HEK293 (cell line): ENCODE measurements at regions not wholly inside any gene's neighbourhood (a gene's known extent, or its start where the extent isn't known, plus 50 kb on each side); places are given as distances from the start of the nearest gene placed in this dataset.

Experiments
- CTCF ChIA-PET: fragments of 350-600 bp; formaldehyde crosslinking; extraction: SDS; loops from one replicate; lab custom pipeline; 2021; ENCODE audit warnings: antibody characterized with exemption; lab: Yijun Ruan, JAX
- POLR2A ChIA-PET: fragments of 300-600 bp; formaldehyde crosslinking; extraction: SDS; loops from one replicate; lab custom pipeline; 2020; ENCODE audit warnings: antibody characterized with exemption, inconsistent platforms; lab: Yijun Ruan, JAX
- H3K27ac ChIP-seq: fragments of 200-500 bp; sonication (Bioruptor generic); 2 replicates; pipeline ENCODE4 v1.5.1; 2014; ENCODE audit warnings: low read depth, low read length, control low read depth, inconsistent platforms; ENCODE audit errors: extremely low read depth
- H3K36me3 ChIP-seq, 2 experiments: fragments of 200-500 bp in 1 of 2; sonication (Bioruptor generic) in 1 of 2; 1 replicate in 1 of 2; 2 replicates in 1 of 2; pipeline ENCODE4 v1.5.1; 2014 to 2017; ENCODE audit warnings: inconsistent platforms in 2 of 2, low read length in 2 of 2; ENCODE audit not compliant: control insufficient read depth in 2 of 2, insufficient read depth in 1 of 2
- H3K4me1 ChIP-seq: fragments of 200-500 bp; sonication (Bioruptor generic); 2 replicates; pipeline ENCODE4 v1.5.1; 2014; ENCODE audit warnings: mild to moderate bottlenecking, low read length, inconsistent platforms; ENCODE audit not compliant: control insufficient read depth, insufficient read depth
- H3K4me3 ChIP-seq: 2 replicates; pipeline ENCODE4 v1.5.1; 2011; ENCODE audit warnings: low read depth, mild to moderate bottlenecking, control low read depth, low read length, moderate library complexity
- H3K9me3 ChIP-seq: fragments of 200-500 bp; sonication (Bioruptor generic); 2 replicates; pipeline ENCODE4 v1.5.1; 2014; ENCODE audit warnings: low read depth, low read length, inconsistent platforms; ENCODE audit not compliant: control insufficient read depth, insufficient read depth
- FEZF1 ChIP-seq: fragments of 450-650 bp; formaldehyde crosslinking; IDR thresholded peaks from 2 replicates; pipeline ENCODE4 v1.5.1; 2016; ENCODE audit warnings: missing biosample characterization, missing genetic modification characterization
- PRDM1 ChIP-seq: fragments of 450-650 bp; formaldehyde crosslinking; IDR thresholded peaks from 2 replicates; pipeline ENCODE4; 2016; ENCODE audit warnings: missing biosample characterization, missing genetic modification characterization
- PRDM10 ChIP-seq: fragments of 450-650 bp; formaldehyde crosslinking; IDR thresholded peaks from 2 replicates; pipeline ENCODE4 v1.5.1; 2016; ENCODE audit warnings: missing biosample characterization, missing genetic modification characterization
- SCRT1 ChIP-seq: fragments of 450-650 bp; formaldehyde crosslinking; IDR thresholded peaks from 2 replicates; pipeline ENCODE4 v1.5.1; 2016; ENCODE audit warnings: missing biosample characterization, missing genetic modification characterization, borderline replicate concordance
- SCRT2 ChIP-seq: fragments of 450-650 bp; formaldehyde crosslinking; IDR thresholded peaks from 2 replicates; pipeline ENCODE4 v1.5.1; 2016; ENCODE audit warnings: missing biosample characterization, missing genetic modification characterization
- ZBTB10 ChIP-seq: fragments of 450-650 bp; formaldehyde crosslinking; IDR thresholded peaks from 2 replicates; pipeline ENCODE4 v1.5.1; 2016; ENCODE audit warnings: missing biosample characterization, missing genetic modification characterization
- ZBTB21 ChIP-seq: fragments of 450-650 bp; formaldehyde crosslinking; IDR thresholded peaks from 2 replicates; pipeline ENCODE4 v1.5.1; 2017; ENCODE audit warnings: missing biosample characterization, missing genetic modification characterization
- ZEB2 ChIP-seq: fragments of 450-650 bp; formaldehyde crosslinking; IDR thresholded peaks from 2 replicates; pipeline ENCODE4 v1.5.1; 2016; ENCODE audit warnings: missing biosample characterization, missing genetic modification characterization
- ZNF132 ChIP-seq: fragments of 450-650 bp; formaldehyde crosslinking; IDR thresholded peaks from 2 replicates; pipeline ENCODE4 v1.5.1; 2017; ENCODE audit warnings: missing biosample characterization, missing genetic modification characterization, borderline replicate concordance
- ZNF335 ChIP-seq: fragments of 450-650 bp; formaldehyde crosslinking; conservative IDR thresholded peaks from 2 replicates; pipeline ENCODE4 v1.5.1; 2016; ENCODE audit warnings: missing biosample characterization, missing genetic modification characterization
- ZNF366 ChIP-seq: fragments of 450-650 bp; formaldehyde crosslinking; conservative IDR thresholded peaks from 2 replicates; pipeline ENCODE4 v1.5.1; 2016; ENCODE audit warnings: missing biosample characterization, missing genetic modification characterization
- ZNF423 ChIP-seq: fragments of 450-650 bp; formaldehyde crosslinking; IDR thresholded peaks from 2 replicates; pipeline ENCODE4 v1.5.1; 2016; ENCODE audit warnings: missing biosample characterization, missing genetic modification characterization
- ZNF555 ChIP-seq: fragments of 450-650 bp; formaldehyde crosslinking; conservative IDR thresholded peaks from 2 replicates; pipeline ENCODE4 v1.5.1; 2017; ENCODE audit warnings: missing biosample characterization, mild to moderate bottlenecking, missing genetic modification characterization, inconsistent platforms
- TF ChIP-seq, protein P1 (sequence below): fragments of 450-650 bp; formaldehyde crosslinking; IDR thresholded peaks from 2 replicates; pipeline ENCODE4 v1.5.1; 2016; ENCODE audit warnings: missing biosample characterization, missing genetic modification characterization
- TF ChIP-seq, protein P2 (sequence below): fragments of 450-650 bp; formaldehyde crosslinking; conservative IDR thresholded peaks from 2 replicates; pipeline ENCODE4 v1.5.1; 2016; ENCODE audit warnings: low read depth, missing biosample characterization, missing genetic modification characterization
- TF ChIP-seq, protein P3 (sequence below): fragments of 450-650 bp; formaldehyde crosslinking; IDR thresholded peaks from 2 replicates; pipeline ENCODE4 v1.5.1; 2017; ENCODE audit warnings: missing biosample characterization, missing genetic modification characterization
- TF ChIP-seq, protein P4 (sequence below): fragments of 450-650 bp; formaldehyde crosslinking; IDR thresholded peaks from 2 replicates; pipeline ENCODE4 v1.5.1; 2016; ENCODE audit warnings: missing biosample characterization, missing genetic modification characterization

DNA sequence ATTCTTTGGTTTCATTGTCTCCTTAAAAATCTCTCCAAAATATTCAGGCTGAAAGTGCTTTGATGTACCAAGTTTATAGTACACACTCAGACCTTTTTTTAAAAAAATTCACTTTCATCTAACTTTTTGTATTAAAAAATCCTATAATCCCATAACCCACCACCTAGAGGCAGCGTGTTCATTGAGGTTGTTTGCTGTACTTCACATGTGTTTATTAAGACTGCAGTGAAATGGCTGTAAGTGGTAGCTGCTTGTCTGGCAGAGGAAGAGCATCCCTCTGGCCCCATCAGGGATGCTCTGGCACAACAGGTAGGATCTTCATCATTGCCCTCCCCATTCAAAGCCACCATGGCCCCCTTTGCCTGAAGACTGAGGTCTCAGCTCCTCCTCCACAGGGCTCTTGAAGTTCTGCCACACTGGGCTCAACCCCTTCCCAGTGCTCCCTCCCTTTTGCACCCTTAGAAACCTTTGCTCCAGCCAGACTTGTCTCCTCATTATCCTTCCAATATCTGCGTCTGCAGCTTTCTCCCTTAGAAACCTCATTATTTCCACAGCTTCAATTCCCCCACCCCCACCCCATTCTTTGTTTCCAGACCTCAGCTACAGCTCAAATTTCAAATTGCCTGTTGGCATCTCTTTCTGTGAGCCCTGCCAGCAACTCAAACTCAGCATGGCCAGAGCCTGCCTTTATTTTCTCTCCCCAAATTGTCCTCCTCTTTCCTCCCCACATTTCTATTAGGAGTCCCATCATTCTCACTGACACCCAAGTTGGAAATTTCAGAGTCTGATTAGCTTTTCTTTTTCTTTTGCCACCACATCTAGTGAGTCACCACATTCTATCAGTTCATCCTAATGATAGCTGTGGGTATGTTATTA, 369.6 kb upstream of the USP24 start:
- ChIA-PET CTCF (interaction anchor here (0.5 to 1.4 kb wide), 3 partner anchors 26 to 1056 kb away, joined by 3 to 5 read pairs (median 4); no protein-coding TSS in a partner anchor), POLR2A (interaction anchor here (0.6 kb wide), 1 partner anchor 41 kb away, joined by 4 read pairs; no protein-coding TSS in a partner anchor)
- H3K27ac ChIP-seq, result no peak overlapping the region
- H3K36me3 ChIP-seq, result no peaks in the 10 kb centered on the region
- no peak for TF ChIP-seq PRDM10 (tag by site-specific recombination)
- TF ChIP-seq ZNF335 (tag by site-specific recombination), result peak; percentile 57; the same call in 1 of the 2 replicates
- no peak for TF ChIP-seq ZBTB21 (tag by site-specific recombination)
- no peak for TF ChIP-seq ZNF555 (tag by site-specific recombination)
- TF ChIP-seq, protein P1, sequence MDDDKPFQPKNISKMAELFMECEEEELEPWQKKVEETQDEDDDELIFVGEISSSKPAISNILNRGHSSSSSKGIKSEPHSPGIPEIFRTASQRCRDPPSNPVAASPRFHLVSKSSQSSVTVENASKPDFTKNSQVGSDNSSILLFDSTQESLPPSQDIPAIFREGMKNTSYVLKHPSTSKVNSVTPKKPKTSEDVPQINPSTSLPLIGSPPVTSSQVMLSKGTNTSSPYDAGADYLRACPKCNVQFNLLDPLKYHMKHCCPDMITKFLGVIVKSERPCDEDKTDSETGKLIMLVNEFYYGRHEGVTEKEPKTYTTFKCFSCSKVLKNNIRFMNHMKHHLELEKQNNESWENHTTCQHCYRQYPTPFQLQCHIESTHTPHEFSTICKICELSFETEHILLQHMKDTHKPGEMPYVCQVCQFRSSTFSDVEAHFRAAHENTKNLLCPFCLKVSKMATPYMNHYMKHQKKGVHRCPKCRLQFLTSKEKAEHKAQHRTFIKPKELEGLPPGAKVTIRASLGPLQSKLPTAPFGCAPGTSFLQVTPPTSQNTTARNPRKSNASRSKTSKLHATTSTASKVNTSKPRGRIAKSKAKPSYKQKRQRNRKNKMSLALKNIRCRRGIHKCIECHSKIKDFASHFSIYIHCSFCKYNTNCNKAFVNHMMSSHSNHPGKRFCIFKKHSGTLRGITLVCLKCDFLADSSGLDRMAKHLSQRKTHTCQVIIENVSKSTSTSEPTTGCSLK, result no peak
- no peak for TF ChIP-seq PRDM1 (tag by site-specific recombination)
- TF ChIP-seq, protein P2, sequence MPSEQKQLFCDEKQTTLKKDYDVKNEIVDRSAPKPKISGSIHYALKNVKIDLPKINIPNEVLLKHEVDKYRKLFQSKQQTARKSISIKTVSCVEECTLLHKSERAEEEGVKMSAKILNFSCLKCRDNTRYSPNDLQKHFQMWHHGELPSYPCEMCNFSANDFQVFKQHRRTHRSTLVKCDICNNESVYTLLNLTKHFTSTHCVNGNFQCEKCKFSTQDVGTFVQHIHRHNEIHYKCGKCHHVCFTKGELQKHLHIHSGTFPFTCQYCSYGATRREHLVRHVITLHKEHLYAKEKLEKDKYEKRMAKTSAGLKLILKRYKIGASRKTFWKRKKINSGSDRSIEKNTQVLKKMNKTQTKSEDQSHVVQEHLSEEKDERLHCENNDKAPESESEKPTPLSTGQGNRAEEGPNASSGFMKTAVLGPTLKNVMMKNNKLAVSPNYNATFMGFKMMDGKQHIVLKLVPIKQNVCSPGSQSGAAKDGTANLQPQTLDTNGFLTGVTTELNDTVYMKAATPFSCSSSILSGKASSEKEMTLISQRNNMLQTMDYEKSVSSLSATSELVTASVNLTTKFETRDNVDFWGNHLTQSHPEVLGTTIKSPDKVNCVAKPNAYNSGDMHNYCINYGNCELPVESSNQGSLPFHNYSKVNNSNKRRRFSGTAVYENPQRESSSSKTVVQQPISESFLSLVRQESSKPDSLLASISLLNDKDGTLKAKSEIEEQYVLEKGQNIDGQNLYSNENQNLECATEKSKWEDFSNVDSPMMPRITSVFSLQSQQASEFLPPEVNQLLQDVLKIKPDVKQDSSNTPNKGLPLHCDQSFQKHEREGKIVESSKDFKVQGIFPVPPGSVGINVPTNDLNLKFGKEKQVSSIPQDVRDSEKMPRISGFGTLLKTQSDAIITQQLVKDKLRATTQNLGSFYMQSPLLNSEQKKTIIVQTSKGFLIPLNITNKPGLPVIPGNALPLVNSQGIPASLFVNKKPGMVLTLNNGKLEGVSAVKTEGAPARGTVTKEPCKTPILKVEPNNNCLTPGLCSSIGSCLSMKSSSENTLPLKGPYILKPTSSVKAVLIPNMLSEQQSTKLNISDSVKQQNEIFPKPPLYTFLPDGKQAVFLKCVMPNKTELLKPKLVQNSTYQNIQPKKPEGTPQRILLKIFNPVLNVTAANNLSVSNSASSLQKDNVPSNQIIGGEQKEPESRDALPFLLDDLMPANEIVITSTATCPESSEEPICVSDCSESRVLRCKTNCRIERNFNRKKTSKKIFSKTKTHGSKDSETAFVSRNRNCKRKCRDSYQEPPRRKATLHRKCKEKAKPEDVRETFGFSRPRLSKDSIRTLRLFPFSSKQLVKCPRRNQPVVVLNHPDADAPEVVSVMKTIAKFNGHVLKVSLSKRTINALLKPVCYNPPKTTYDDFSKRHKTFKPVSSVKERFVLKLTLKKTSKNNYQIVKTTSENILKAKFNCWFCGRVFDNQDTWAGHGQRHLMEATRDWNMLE (tag by site-specific recombination), result no peak
- no peak for TF ChIP-seq ZBTB10 (tag by site-specific recombination)
- TF ChIP-seq ZNF366 (tag by site-specific recombination), result no peak
- TF ChIP-seq ZNF132, result no peak
- no peak for TF ChIP-seq ZNF423 (tag by site-specific recombination)
- TF ChIP-seq ZEB2 (tag by site-specific recombination), result no peak
- peak; percentile 47 for TF ChIP-seq FEZF1
- TF ChIP-seq SCRT1 (tag by site-specific recombination), result peak; percentile 49; the same call in 1 of the 2 replicates
- TF ChIP-seq, protein P3, sequence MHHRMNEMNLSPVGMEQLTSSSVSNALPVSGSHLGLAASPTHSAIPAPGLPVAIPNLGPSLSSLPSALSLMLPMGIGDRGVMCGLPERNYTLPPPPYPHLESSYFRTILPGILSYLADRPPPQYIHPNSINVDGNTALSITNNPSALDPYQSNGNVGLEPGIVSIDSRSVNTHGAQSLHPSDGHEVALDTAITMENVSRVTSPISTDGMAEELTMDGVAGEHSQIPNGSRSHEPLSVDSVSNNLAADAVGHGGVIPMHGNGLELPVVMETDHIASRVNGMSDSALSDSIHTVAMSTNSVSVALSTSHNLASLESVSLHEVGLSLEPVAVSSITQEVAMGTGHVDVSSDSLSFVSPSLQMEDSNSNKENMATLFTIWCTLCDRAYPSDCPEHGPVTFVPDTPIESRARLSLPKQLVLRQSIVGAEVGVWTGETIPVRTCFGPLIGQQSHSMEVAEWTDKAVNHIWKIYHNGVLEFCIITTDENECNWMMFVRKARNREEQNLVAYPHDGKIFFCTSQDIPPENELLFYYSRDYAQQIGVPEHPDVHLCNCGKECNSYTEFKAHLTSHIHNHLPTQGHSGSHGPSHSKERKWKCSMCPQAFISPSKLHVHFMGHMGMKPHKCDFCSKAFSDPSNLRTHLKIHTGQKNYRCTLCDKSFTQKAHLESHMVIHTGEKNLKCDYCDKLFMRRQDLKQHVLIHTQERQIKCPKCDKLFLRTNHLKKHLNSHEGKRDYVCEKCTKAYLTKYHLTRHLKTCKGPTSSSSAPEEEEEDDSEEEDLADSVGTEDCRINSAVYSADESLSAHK, result peak; percentile 79
- peak; percentile 51 for TF ChIP-seq SCRT2
- TF ChIP-seq, protein P4, sequence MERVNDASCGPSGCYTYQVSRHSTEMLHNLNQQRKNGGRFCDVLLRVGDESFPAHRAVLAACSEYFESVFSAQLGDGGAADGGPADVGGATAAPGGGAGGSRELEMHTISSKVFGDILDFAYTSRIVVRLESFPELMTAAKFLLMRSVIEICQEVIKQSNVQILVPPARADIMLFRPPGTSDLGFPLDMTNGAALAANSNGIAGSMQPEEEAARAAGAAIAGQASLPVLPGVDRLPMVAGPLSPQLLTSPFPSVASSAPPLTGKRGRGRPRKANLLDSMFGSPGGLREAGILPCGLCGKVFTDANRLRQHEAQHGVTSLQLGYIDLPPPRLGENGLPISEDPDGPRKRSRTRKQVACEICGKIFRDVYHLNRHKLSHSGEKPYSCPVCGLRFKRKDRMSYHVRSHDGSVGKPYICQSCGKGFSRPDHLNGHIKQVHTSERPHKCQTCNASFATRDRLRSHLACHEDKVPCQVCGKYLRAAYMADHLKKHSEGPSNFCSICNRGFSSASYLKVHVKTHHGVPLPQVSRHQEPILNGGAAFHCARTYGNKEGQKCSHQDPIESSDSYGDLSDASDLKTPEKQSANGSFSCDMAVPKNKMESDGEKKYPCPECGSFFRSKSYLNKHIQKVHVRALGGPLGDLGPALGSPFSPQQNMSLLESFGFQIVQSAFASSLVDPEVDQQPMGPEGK (tag by site-specific recombination), result 0 out of 2 replicates have a peak, but pooled peaks have one; percentile 35
- no peak overlapping the region for H3K4me3 ChIP-seq
- no peaks in the 10 kb centered on the region for H3K9me3 ChIP-seq
- H3K4me1 ChIP-seq, result peaks cover 7% of the 10 kb centered on the region
